Liver (tissue), 8 donors: ENCODE measurements at regions not wholly inside any gene's neighbourhood (a gene's known extent, or its start where the extent isn't known, plus 50 kb on each side); places are given as distances from the start of the nearest gene placed in this dataset.
A peak's percentile ranks its signal among the peaks of the same experiment; 100 is the strongest.

Experiments
- DNase-seq: peaks from one replicate; pipeline ENCODE4 v3.0.0-alpha.2; 2017; ENCODE audit warnings: low spot score
- H3K27ac ChIP-seq, 2 donors: one replicate each; pipeline ENCODE4 v1.7.0; 2013; ENCODE audit warnings: inconsistent platforms in 2 of 2, low read length in 2 of 2, control low read depth in 1 of 2, low read depth in 1 of 2, mild to moderate bottlenecking in 1 of 2
- H3K27me3 ChIP-seq, 4 donors: one replicate each; pipeline versions ENCODE4 v1.6.1 to v1.7.0; 2013; ENCODE audit warnings: low read length in 3 of 4, inconsistent platforms in 1 of 4, mild to moderate bottlenecking in 1 of 4, moderate library complexity in 1 of 4; ENCODE audit not compliant: control insufficient read depth in 4 of 4, insufficient read depth in 4 of 4
- H3K36me3 ChIP-seq, 4 donors: one replicate each; pipeline versions ENCODE4 v1.6.1 to v1.7.0; 2013; ENCODE audit warnings: low read length in 3 of 4, mild to moderate bottlenecking in 3 of 4, low read depth in 1 of 4, moderate library complexity in 1 of 4; ENCODE audit not compliant: control insufficient read depth in 4 of 4, insufficient read depth in 3 of 4
- H3K4me1 ChIP-seq, 4 donors: one replicate each; pipeline versions ENCODE4 v1.6.1 to v1.7.0; 2013; ENCODE audit warnings: low read length in 3 of 4, mild to moderate bottlenecking in 3 of 4, moderate library complexity in 1 of 4; ENCODE audit not compliant: control insufficient read depth in 4 of 4, insufficient read depth in 4 of 4
- H3K4me3 ChIP-seq, 3 donors: one replicate each; pipeline versions ENCODE4 v1.6.1 to v1.7.0; 2013; ENCODE audit warnings: low read length in 3 of 3, control low read depth in 1 of 3, low read depth in 1 of 3, mild to moderate bottlenecking in 1 of 3
- H3K9ac ChIP-seq, 2 donors: one replicate each; pipeline ENCODE4 v1.7.0; 2013; ENCODE audit warnings: low read length in 2 of 2, mild to moderate bottlenecking in 2 of 2, moderate library complexity in 2 of 2, control low read depth in 1 of 2, low read depth in 1 of 2
- H3K9me3 ChIP-seq, 4 donors: one replicate each; pipeline versions ENCODE4 v1.6.1 to v1.7.0; 2013; ENCODE audit warnings: low read length in 3 of 4; ENCODE audit not compliant: control insufficient read depth in 4 of 4
- CTCF ChIP-seq: fragments of 150-350 bp; IDR thresholded peaks from 2 replicates; pipeline ENCODE4 v1.5.1; 2017; ENCODE audit warnings: improper control_type of control experiment, low read depth, low read length; ENCODE audit not compliant: missing input control
- EGR1 ChIP-seq, 2 donors: IDR thresholded peaks; 2 replicates each; pipeline ENCODE4 v1.6.1; 2016 to 2018; ENCODE audit warnings: antibody characterized with exemption in 2 of 2, low read depth in 2 of 2
- FOXA1 ChIP-seq: IDR thresholded peaks from 2 replicates; pipeline ENCODE4 v1.6.1; 2016; ENCODE audit warnings: antibody characterized with exemption
- GABPA ChIP-seq, 2 donors: IDR thresholded peaks in 1 of 2; conservative IDR thresholded peaks in 1 of 2; 2 replicates each; pipeline ENCODE4 v1.6.1; 2016; ENCODE audit warnings: antibody characterized with exemption in 2 of 2, mild to moderate bottlenecking in 1 of 2, moderate library complexity in 1 of 2
- HNF4A ChIP-seq, 2 donors: conservative IDR thresholded peaks; 2 replicates each; pipeline ENCODE4 v1.6.1; 2016; ENCODE audit warnings: antibody characterized with exemption in 2 of 2, mild to moderate bottlenecking in 2 of 2
- HNF4G ChIP-seq: IDR thresholded peaks from 2 replicates; pipeline ENCODE4 v1.6.1; 2016; ENCODE audit warnings: antibody characterized with exemption
- JUND ChIP-seq, 2 donors: IDR thresholded peaks; 2 replicates each; pipeline ENCODE4 v1.6.1; 2016; ENCODE audit warnings: antibody characterized with exemption in 2 of 2
- NR2F2 ChIP-seq: IDR thresholded peaks from 2 replicates; pipeline ENCODE4 v1.6.1; 2016; ENCODE audit warnings: antibody characterized with exemption
- RAD21 ChIP-seq, 2 donors: IDR thresholded peaks; 2 replicates each; pipeline ENCODE4 v1.6.1; 2016; ENCODE audit warnings: antibody characterized with exemption in 2 of 2, mild to moderate bottlenecking in 2 of 2
- SP1 ChIP-seq: IDR thresholded peaks from 2 replicates; pipeline ENCODE4 v1.6.1; 2018; ENCODE audit warnings: antibody characterized with exemption, mild to moderate bottlenecking
- TAF1 ChIP-seq: conservative IDR thresholded peaks from 2 replicates; pipeline ENCODE4 v1.6.1; 2016; ENCODE audit warnings: antibody characterized with exemption, mild to moderate bottlenecking
- YY1 ChIP-seq: IDR thresholded peaks from 2 replicates; pipeline ENCODE4 v1.6.1; 2016; ENCODE audit warnings: antibody characterized with exemption, mild to moderate bottlenecking
- WGBS: extraction: QIAGEN DNeasy Blood & Tissue Kit; methylation state at CpG from one replicate; pipeline ENCODE4 v1.1.7; 2013; 5-methylcytosine and 5-hydroxymethylcytosine counted together
- TF ChIP-seq, protein P1 (sequence below): IDR thresholded peaks from 2 replicates; pipeline ENCODE4 v1.6.1; 2016; ENCODE audit warnings: antibody characterized with exemption, mild to moderate bottlenecking
- TF ChIP-seq, protein P2 (sequence below): IDR thresholded peaks from 2 replicates; pipeline ENCODE4 v1.6.1; 2016; ENCODE audit warnings: antibody characterized with exemption
- TF ChIP-seq, protein P3 (sequence below): IDR thresholded peaks from 2 replicates; pipeline ENCODE4 v1.6.1; 2016; ENCODE audit warnings: antibody characterized with exemption
- TF ChIP-seq, protein P4 (sequence below): IDR thresholded peaks from 2 replicates; pipeline ENCODE4 v1.6.1; 2016; ENCODE audit warnings: antibody characterized with exemption
- donor health status: healthy.
- donor health status: healthy.
- donor health status: healthy.
- donor health status: healthy.
- donor health status: healthy.

DNA sequence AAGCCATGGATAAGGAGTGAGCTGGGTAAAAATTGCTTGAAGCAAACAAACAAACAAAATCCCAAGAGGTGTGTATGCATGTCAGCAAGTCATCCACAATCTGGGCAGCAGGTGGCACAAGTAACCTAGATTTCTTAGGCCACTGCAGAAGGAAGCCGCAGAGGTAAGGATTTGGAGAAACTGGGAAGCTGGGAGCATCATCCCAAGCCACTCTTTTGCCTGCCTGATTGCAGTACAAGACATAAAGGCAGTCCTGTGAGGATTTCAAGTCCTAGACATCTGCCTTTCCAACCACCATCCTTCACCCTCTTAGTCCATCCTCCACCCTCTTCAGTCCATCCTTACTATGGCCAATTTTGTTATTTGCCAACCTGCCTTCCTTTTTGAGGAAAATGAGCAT is 67.2 kb upstream of the BMAL1 start:
- Histone ChIP-seq H3K27ac (no peak overlapping the region), H3K9me3 (no peaks in the 10 kb centered on the region), H3K27me3 (no peaks in the 10 kb centered on the region), H3K4me1 (peaks cover 0 to 11% (median 8%) of the 10 kb centered on the region in 4 donors), H3K4me3 (no peak overlapping the region), H3K9ac (no peak overlapping the region), H3K36me3 (no peaks in the 10 kb centered on the region)
- DNase-seq: no peak
- WGBS: 9% methylated on average over 1 of the region's 1 CpG
- no peak for TF ChIP-seq YY1
- peak; percentile 94 to 97 for TF ChIP-seq RAD21 (IDR thresholded peaks at IDR 0.05)
- TF ChIP-seq EGR1 (IDR thresholded peaks at IDR 0.05; ENCODE audit: low read depth in 2 of 2): no peak
- no peak for TF ChIP-seq NR2F2
- no peak for TF ChIP-seq TAF1
- TF ChIP-seq GABPA (IDR thresholded peaks at IDR 0.05 in 1 of 2, conservative IDR thresholded peaks at IDR 0.05 in 1 of 2): no peak
- TF ChIP-seq JUND (IDR thresholded peaks at IDR 0.05): no peak
- no peak for TF ChIP-seq HNF4A (conservative IDR thresholded peaks at IDR 0.05)
- TF ChIP-seq HNF4G: no peak
- peak; percentile 75 for TF ChIP-seq CTCF
- TF ChIP-seq, protein P1, sequence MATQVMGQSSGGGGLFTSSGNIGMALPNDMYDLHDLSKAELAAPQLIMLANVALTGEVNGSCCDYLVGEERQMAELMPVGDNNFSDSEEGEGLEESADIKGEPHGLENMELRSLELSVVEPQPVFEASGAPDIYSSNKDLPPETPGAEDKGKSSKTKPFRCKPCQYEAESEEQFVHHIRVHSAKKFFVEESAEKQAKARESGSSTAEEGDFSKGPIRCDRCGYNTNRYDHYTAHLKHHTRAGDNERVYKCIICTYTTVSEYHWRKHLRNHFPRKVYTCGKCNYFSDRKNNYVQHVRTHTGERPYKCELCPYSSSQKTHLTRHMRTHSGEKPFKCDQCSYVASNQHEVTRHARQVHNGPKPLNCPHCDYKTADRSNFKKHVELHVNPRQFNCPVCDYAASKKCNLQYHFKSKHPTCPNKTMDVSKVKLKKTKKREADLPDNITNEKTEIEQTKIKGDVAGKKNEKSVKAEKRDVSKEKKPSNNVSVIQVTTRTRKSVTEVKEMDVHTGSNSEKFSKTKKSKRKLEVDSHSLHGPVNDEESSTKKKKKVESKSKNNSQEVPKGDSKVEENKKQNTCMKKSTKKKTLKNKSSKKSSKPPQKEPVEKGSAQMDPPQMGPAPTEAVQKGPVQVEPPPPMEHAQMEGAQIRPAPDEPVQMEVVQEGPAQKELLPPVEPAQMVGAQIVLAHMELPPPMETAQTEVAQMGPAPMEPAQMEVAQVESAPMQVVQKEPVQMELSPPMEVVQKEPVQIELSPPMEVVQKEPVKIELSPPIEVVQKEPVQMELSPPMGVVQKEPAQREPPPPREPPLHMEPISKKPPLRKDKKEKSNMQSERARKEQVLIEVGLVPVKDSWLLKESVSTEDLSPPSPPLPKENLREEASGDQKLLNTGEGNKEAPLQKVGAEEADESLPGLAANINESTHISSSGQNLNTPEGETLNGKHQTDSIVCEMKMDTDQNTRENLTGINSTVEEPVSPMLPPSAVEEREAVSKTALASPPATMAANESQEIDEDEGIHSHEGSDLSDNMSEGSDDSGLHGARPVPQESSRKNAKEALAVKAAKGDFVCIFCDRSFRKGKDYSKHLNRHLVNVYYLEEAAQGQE: no peak

GRCh38 chr11:13214276-13214675 is 63.3 kb upstream of the BMAL1 start:
- Histone ChIP-seq H3K27me3 (no peaks in the 10 kb centered on the region), H3K9ac (no peak overlapping the region), H3K4me3 (no peak overlapping the region), H3K4me1 (no peaks in the 10 kb centered on the region), H3K9me3 (no peaks in the 10 kb centered on the region), H3K27ac (no peak overlapping the region), H3K36me3 (no peaks in the 10 kb centered on the region)
- WGBS: 79% methylated on average over 5 of the region's 5 CpGs
- TF ChIP-seq, protein P2, sequence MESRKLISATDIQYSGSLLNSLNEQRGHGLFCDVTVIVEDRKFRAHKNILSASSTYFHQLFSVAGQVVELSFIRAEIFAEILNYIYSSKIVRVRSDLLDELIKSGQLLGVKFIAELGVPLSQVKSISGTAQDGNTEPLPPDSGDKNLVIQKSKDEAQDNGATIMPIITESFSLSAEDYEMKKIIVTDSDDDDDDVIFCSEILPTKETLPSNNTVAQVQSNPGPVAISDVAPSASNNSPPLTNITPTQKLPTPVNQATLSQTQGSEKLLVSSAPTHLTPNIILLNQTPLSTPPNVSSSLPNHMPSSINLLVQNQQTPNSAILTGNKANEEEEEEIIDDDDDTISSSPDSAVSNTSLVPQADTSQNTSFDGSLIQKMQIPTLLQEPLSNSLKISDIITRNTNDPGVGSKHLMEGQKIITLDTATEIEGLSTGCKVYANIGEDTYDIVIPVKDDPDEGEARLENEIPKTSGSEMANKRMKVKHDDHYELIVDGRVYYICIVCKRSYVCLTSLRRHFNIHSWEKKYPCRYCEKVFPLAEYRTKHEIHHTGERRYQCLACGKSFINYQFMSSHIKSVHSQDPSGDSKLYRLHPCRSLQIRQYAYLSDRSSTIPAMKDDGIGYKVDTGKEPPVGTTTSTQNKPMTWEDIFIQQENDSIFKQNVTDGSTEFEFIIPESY: no peak
- TF ChIP-seq RAD21 (IDR thresholded peaks at IDR 0.05): no peak
- no peak for TF ChIP-seq TAF1
- TF ChIP-seq, protein P3, sequence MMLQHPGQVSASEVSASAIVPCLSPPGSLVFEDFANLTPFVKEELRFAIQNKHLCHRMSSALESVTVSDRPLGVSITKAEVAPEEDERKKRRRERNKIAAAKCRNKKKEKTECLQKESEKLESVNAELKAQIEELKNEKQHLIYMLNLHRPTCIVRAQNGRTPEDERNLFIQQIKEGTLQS: no peak
- no peak for TF ChIP-seq HNF4G
- TF ChIP-seq JUND (IDR thresholded peaks at IDR 0.05): no peak
- TF ChIP-seq, protein P4, sequence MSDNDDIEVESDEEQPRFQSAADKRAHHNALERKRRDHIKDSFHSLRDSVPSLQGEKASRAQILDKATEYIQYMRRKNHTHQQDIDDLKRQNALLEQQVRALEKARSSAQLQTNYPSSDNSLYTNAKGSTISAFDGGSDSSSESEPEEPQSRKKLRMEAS: no peak
- TF ChIP-seq, protein P1: no peak
- TF ChIP-seq FOXA1: no peak
- TF ChIP-seq GABPA (IDR thresholded peaks at IDR 0.05 in 1 of 2, conservative IDR thresholded peaks at IDR 0.05 in 1 of 2): no peak
- no peak for TF ChIP-seq EGR1 (IDR thresholded peaks at IDR 0.05; ENCODE audit: low read depth in 2 of 2)
- no peak for TF ChIP-seq SP1
- no peak for TF ChIP-seq HNF4A (conservative IDR thresholded peaks at IDR 0.05)
- DNase-seq: no peak
